ENCODE measurements at regions not wholly inside any gene's neighbourhood (a gene's known extent, or its start where the extent isn't known, plus 50 kb on each side); places are given as distances from the start of the nearest gene placed in this dataset.

- no peak for TF ChIP-seq CTCF (IDR thresholded peaks at IDR 0.05)
- no peak for TF ChIP-seq SP1 (CRISPR knock-in tag; conservative IDR thresholded peaks at IDR 0.05)
These were observed 304.2 kb upstream of the PTPRD start for GRCh38 chr9:10917001-10917400.
